GM19328 (cell line): ENCODE measurements at regions not wholly inside any gene's neighbourhood (a gene's known extent, or its start where the extent isn't known, plus 50 kb on each side); places are given as distances from the start of the nearest gene placed in this dataset.
"Not testable (repeated sequence)": the region's sequence is repeated elsewhere in the genome, so short reads cannot be mapped to it uniquely, and the experiment has no call there.

Source experiments
- ATAC-seq: cut with Tn5 transposase; IDR thresholded peaks from one replicate; pipeline ENCODE4 v1.9.1; 2021; ENCODE audit warnings: mild to moderate bottlenecking, moderate library complexity; ENCODE audit not compliant: unreplicated experiment

DNA sequence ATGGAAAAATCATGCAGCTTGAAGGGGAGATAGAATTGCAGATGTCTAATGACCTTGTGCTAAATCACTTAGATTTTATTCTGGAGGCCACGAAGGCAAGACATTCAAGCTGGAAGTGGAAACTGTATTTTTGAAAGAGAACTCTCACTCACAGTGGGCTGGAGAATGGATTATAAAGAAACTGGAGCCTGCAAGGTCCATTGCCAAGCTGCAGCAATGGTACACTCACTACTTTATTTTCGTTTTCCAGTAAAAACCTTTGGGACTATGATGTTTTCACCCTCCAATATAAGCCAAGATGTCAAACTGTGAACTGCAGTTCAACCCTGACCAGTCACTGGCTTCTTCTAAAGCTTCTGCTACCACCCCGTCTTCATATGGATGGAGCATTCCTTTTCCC, 62.0 kb downstream of the SKIDA1 start:
- no peak for ATAC-seq

DNA sequence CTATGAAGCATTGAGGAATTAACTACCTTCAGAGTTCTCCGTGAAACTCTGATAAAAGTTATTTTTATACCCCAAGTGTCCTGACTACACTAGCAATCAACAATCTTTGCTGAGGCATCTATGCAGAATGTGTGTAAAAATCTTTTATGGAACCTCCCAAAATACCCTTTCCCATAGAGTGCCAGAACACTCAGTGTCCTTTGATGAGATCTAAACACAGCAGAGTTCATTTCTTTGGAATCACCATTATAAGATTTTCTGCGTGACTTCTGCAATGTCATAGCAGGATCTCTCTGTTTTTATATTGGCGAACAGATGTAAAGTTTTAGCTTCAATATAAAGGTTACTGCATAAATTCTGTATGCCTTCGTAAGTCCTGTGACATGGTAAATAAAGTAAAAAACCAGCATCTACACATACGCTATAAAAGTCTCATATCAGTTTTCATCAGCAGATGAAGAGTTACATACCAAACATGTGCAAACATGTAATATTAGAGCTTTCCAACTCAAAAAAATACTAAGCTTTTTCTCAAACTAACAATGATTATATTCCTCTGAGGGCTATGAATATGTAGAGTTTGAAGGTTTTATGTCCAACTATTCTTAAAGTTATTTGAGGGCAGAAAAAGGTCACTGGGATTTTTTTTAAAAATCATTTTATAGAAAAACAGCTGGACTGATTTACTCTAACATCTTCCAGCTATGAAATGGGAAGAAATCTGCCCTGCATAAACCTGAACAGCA, 67.2 kb downstream of the SKIDA1 start:
- ATAC-seq = no peak

DNA sequence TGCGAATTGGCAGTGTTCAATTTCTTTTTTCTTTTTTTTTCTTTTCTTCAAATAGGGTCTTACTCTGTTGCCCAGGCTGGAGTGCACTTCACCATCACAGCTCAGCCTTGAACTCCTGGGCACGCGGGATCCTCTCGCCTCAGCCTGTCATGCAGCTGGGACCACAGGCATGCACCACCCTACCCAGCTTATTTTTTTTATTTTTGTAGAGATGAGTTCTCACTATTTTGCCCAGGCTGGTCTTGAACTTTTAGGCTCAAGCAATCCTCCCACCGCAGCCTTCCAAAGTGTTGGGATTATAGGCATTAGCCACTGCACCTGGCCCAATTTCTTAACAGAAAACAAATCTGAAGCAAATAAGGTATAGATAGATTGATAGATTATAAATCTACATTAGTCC, 69.3 kb downstream of the SKIDA1 start:
- ATAC-seq = no peak

DNA sequence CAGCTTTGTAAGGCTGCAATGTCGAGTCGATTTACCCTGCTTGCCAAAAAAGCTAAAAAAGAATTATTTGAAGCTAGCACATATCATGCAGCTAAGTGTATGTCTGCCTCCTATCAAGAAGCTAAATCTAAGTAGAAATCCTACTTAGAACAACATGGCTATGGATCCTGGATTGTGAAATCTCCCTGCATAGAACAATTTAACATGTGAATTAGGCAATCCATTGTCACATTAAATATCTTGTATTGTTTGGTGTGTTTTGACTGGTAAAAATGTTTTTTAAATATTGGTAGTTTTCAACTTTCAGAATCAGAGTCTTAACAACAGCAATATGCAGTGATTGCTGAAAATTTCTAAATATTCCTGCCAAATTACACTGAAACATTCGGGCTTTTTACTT, 73.3 kb downstream of the SKIDA1 start:
- ATAC-seq = no peak

DNA sequence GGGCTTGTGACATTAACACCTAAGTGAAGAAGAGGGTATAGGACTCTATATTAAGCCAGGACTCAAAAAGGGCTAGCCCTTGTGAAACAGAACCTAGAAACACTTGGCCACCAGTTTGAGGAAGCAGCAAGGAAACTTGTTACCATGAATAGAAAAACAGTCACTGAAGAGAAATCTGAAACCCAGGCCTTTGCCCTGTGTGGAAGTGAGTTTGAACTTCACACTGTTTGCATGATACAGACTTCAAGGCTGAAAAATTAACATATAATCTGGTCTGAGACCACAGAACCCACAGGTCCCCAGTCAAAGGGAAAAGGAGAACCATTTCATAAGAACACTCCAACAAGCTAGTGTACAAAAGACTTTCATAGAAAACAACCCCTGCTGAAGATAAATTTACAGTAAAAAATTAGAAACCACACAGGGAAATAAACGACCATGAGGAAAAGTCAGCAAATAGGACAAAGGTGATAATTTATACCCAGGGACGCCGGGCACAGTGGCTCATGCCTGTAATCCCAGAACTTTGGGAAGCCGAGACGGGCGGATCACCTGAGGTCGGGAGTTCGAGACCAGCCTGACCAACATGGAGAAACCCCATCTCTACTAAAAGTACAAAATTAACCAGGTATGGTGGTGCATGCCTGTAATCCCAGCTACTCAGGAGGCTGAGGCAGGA, 76.1 kb downstream of the SKIDA1 start:
- ATAC-seq = no peak

DNA sequence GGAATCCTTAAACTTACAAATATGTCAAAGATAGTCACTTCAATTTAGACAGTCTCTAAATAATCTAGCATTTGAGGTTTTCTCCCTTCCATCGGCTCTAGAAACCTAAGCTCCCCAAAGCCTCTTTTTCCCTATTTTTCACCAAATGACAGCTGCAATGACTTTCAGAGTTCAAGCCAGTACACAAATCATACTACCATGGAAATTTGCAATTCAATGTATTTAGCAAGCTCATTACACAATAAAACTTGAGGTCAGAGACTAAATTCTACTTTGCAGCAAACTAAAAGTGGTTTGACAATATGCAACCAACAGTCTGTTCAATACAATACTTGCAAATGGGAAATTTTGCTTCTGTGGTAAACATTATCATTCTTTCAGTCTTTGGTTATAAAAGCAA, 80.3 kb downstream of the SKIDA1 start:
- no peak for ATAC-seq

DNA sequence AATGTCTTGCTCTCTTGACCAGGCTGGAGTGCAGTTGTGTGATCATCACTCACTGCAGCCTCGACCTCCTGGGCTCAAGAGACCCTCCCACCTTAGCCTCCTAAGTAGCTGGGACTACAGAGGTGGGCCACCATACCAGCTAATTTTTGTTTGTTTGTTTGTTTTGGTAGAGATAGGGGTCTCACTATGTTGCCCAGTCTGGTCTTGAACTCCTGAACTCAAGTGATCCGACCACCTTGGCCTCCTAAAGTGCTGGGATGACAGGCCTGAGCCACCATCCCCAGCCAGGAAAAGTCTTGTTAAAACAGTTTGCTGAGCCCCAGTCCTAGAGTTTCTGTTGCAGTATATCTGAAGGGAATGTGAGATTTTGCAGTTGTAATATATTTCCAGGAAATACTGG, 83.9 kb downstream of the SKIDA1 start:
- ATAC-seq = no peak

DNA sequence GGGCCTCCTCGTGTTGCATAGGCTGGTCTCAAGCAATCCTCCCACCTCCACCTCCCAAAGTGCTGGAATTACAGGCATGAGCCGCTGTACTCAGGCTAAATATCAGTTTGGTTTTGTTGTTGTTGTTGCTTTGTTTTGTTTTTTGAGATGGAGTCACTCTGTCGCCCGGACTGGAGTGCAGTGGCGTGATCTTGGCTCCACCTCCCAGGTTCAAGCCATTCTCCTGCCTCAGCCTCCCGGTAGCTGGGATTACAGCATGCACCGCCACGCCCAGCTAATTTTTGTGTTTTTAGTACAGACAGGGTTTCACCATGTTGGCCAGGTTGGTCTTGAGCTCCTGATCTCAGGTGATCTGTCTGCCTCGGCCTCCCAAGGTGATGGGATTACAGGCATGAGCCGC, 86.6 kb downstream of the SKIDA1 start:
- ATAC-seq = not testable (repeated sequence)

DNA sequence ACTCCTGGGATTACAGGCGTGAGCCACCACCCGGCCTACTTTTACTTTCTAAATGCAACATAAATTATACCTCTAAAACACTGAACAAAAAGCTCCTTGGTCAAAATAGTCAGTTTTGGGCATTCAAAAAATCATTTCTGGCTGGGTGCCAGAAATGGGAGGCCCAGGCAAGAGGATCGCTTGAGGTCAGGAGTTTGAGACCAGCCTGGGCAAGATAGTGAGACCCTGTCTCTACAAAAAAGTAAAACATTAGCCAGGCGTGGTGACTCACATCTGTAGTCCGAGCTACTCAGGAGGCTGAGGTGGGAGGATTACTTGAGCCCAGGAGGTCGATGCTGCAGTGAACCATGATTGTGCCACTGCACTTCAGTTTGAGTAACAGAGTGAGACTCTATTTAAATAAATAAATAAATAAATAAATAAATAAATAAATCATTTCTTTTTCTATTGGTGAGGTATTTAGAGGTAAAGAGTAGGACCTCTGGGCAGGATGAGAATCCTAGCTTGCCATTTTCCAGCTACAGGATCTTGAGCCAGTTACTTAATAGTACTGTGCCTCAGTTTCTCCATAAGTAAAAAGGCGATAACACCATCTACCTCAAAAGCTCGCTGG, 87.6 kb downstream of the SKIDA1 start:
- no peak for ATAC-seq

DNA sequence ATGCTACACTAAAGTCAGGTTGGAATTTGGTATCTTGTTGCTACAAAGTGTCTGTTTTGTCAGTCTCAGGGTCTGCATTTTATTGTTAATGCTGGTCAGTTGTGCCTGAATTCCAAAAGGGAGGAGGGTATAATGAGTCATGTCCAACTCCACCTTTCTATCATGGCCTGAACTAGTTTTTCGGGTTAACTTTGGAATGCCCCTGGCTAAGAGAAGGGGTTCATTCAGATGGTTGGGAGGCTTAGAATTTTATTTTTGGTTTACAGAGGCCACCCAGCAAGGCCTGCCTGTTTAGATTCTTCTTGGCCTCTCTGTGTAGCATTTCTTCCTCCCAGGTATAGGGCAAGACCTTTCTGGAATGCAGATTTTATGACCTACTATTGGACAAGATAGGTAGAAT, 93.2 kb downstream of the SKIDA1 start:
- ATAC-seq = no peak

DNA sequence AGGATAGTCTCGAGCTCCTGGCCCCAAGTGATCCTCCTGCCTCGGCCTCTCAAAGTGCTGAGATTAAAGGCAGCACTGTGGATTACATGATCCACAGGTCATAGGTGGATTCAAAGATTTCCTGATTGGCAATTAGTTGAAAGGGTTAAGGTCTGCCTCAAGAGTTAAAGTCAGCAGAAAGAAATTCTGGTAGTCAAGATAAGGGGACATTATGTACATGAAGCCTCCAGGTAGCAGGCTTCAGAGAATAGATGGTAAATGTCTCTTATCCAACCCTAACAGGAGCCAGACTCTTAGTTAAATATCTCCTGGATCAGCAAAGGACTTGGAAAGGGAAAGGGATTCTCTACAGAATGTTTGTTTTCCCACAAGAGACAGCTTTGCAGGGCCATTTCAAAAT, 93.7 kb downstream of the SKIDA1 start:
- ATAC-seq = no peak

DNA sequence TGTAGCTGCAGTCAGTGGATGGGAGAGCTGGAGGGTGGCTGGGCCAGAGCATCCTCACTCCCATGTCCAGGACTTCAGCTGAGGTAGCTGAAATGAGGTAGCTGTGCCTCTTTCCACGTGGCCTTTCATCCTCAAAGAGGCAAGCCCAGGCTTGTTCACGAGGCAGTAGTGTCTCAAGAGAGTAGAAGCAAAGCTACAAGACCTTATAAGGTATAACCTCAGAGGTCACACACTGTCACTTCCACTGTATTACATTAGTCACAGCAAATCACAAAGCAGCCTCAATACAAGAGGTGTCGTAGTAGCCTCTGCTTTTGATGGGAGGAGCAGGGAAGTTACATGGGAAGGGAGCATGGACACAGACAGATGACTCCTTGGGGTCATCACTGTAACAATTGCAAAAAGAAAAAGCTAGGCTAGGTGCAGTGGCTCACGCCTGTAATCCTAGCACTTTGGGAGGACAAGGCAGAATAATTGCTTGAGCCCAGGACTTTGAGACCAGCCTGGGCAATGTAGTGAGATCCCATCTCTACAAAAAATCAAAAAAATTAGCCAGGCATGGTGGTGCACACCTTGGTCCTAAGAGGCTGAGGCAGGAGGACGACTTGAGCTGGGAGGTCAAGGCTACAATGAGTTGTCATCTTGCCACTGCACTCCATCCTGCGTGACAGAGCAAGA, 97.5 kb downstream of the SKIDA1 start:
- no peak for ATAC-seq

DNA sequence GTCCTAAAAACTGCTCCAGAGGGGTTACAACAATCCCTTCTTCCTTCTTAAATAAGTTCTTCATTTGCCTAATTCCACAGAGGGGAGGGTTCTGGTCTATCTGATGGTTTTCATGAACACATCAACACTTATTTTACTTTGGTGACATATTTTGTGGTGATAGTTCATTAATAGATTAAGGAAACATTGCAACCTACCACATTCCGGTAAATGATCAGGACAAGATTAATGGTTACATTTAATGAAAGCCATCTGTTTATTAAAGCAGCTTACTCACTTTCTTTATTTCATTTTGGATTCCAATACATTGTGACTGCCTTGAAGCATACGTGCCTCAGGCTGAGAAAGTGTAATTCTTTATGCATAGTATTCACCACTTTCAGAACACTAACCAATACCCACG, 101.0 kb downstream of the SKIDA1 start:
- no peak for ATAC-seq

DNA sequence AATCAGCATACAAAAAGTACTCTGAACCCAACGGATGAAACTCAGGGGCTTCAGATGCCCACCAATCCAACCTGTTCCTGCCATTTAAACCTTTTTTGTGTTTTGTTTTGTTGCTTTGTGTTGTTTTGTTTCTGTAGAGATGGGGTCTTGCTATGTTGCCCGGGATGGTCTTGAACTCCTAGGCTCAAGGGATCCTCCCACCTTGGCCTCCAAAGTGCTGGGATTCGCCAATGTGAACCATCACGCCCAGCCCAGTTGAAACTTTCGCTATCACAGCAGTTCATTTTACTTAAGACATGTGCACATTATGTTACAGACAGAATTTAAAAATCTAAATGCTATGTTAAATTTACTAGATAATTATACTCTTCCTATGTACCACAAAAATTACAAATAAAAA, 101.6 kb downstream of the SKIDA1 start:
- no peak for ATAC-seq

DNA sequence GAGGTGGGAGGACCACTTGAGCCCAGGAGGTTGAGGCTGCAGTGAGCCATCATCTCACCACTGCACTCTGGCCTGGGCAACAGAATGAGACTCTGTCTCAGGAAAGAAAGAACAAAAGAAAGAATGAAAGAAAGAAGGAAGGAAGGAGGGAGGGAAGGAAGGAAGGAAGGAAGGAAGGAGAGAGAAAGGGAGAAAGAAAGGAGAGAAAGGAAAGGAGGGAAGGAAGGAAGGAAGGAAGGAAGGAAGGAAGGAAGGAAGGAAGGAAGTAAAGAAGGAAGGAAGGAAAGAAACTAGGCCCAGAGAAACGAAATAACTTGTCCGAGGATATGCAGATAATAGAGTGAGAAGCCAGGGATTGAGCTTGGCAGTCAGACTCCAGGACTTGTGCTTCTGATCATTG, 102.1 kb downstream of the SKIDA1 start:
- no peak for ATAC-seq

DNA sequence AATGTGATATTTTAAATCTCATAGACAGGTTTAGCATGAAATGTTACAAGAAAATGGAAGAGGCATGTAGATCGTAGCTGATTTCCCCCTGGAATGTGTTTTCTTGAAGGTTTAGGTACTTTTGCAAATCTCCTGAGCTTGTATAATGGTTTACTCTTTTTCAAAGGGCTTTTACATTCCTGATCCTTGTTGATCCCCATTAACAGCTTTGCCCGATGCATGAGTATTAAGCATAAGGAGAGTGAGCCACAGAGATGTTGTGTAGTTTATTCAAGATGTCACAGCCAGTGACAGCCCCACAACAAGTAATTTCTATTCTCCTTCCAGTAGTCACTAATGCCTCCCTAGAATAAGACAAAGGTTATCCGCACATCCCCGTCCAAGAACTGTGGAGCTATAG, 103.7 kb downstream of the SKIDA1 start:
- no peak for ATAC-seq

DNA sequence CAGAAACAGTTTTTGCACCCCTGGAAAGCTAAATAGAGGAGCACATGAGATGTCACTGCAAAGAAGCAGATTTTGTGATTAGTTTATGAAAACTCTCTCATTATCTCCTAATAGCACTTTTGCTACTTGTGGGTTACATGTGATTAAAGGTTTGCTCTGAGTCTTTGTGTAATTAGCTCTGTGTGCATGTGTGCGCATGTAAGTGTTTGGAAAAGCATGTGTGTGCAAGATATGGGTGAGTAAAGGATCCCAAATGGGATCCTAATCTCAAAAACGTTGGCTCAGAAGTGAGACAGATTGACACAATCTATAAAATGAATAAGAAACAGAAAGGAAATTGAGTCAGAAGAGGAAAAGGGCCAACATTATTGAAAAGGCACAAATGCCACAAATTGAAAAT, 104.5 kb downstream of the SKIDA1 start:
- no peak for ATAC-seq

DNA sequence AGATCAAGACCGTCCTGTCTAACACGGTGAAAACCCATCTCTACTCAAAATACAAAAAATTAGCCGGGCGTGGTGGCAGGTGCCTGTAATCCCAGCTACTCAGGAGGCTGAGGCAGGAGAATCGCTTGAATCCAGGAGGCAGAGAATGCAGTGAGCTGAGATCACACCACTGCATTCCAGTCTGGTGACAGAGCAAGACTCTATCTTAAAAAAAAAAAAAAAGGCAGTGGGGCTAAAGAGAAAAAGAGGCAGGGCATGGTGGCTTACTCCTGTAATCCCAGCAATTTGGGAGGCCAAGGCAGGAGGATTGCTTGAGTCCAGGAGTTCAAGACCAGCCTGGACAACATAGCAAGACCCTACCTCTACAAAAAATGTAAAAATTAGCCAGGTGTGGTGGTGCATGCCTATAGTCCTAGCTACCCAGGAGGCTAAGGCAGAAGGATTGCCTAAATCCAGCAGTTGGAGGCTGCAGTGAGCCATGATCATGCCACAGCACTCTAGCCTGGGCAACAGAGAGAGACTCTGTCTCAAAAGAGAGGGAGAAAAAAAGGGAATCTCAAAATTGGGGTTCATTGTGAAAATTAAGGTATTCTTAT, 106.4 kb downstream of the SKIDA1 start:
- ATAC-seq = not testable (repeated sequence)

DNA sequence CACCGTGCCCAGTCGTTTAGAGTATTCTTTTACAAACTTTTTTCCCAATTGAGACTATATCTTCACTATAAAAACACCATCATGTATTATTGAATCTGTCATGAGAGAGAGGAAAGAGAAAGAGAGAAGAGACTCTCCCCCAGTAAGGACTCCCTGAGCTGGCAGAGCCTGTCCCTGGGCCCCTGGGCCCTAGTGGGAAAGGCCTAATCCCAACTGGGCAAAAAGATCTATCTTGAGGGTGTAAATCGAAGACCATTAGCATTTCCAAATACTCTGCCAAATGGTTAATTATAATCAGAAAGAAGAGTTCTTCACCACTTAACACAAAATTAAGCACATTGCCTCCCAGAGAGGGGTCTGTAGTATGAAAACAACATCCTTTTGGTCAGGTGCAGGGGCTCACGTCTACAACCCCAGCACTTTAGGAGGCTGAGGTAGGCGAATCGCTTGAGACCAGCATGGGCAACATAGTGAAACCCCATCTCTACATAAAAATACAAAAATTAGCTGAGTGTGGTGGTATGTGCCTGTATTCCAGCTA, 108.2 kb downstream of the SKIDA1 start:
- ATAC-seq = no peak

DNA sequence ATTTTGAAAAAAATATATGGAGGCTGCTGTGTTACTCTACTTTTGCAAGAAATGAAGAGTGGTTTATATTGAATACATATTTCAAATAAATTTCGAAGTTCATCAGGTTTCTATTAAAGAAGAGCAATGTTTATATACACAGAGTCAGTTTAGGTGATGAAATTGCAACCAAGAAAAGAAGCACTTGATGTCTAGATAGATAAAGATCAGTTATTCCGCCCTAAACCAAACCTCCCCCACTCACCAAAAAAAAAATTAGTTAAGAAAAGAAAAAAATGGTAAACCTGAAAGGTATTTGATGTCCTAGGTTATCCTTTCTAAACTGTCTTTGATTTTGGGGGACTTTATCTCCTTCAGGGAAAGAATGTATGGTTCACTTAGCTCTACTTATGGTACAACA, 111.8 kb downstream of the SKIDA1 start:
- no peak for ATAC-seq

DNA sequence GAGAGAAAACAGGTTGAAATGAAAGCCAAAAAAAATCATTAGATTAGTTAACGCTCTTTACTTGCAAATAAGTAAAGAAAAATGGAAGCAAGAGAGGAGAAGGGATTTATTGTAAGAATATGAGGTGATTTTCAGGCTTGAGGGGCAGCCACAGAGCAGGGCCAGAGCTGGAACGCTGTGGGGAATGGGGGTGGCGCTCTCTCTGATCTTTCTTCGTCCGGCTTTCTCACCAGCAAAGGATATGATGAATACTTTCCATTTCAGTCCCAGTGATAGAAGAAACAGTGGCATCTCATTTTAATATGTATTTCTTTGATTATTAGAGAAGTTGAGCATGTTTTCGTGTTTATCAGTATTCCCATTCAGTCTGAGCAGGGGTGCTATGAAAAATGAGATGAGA, 112.2 kb downstream of the SKIDA1 start:
- no peak for ATAC-seq
